Thyroid gland (tissue), 4 donors: ENCODE measurements at regions not wholly inside any gene's neighbourhood (a gene's known extent, or its start where the extent isn't known, plus 50 kb on each side); places are given as distances from the start of the nearest gene placed in this dataset.

Experiments used
- DNase-seq, 2 donors: peaks; one replicate each; pipeline ENCODE4 v3.0.0-alpha.2; 2019
- H3K27ac ChIP-seq, 3 donors: fragments of 200-600 bp; sonication (generic); 1 replicate in 2 of 3; 2 replicates in 1 of 3; pipeline ENCODE4 v1.5.1; 2016 to 2019; ENCODE audit warnings: mild to moderate bottlenecking in 1 of 3, moderate library complexity in 1 of 3
- H3K27me3 ChIP-seq: fragments of 200-600 bp; sonication (generic); one replicate; pipeline ENCODE4 v1.5.1; 2019
- H3K36me3 ChIP-seq, 2 donors: fragments of 200-600 bp; sonication (generic); one replicate each; pipeline ENCODE4 v1.5.1; 2016 to 2019
- H3K4me1 ChIP-seq, 2 donors: fragments of 200-600 bp; sonication (generic); one replicate each; pipeline ENCODE4 v1.5.1; 2017 to 2019
- H3K4me3 ChIP-seq, 3 donors: fragments of 200-600 bp; sonication (generic); replicated peaks in 1 of 3; 1 replicate in 2 of 3; 2 replicates in 1 of 3; pipeline ENCODE4 v1.5.1; 2016; ENCODE audit warnings: mild to moderate bottlenecking in 1 of 3
- H3K9me3 ChIP-seq: fragments of 200-600 bp; sonication (generic); one replicate; pipeline ENCODE4 v1.5.1; 2017
- POLR2A ChIP-seq, 2 donors: fragments of 450-650 bp; IDR thresholded peaks; one replicate each; pipeline ENCODE4 v1.6.1; 2017; ENCODE audit warnings: antibody characterized with exemption in 2 of 2, mild to moderate bottlenecking in 2 of 2, moderate library complexity in 1 of 2
- WGBS, 2 donors: methylation state at CpG; one replicate each; pipeline ENCODE4 v1.1.5; 2017; 5-methylcytosine and 5-hydroxymethylcytosine counted together
- intact Hi-C: fragments of 100-400 bp; cut with DNase I; formaldehyde crosslinking; loops from one replicate; pipeline ENCODE4 v1.15.1; 2023
- TF ChIP-seq, protein P1 (sequence below), 6 experiments: fragments of 200-600 bp in 3 of 6; fragments of 450-650 bp in 3 of 6; sonication (generic) in 3 of 6; IDR thresholded peaks; one replicate each; pipeline ENCODE4 v1.5.1; 2016 to 2019; ENCODE audit warnings: antibody characterized with exemption in 6 of 6, mild to moderate bottlenecking in 2 of 6, inconsistent platforms in 1 of 6, moderate library complexity in 1 of 6

DNA sequence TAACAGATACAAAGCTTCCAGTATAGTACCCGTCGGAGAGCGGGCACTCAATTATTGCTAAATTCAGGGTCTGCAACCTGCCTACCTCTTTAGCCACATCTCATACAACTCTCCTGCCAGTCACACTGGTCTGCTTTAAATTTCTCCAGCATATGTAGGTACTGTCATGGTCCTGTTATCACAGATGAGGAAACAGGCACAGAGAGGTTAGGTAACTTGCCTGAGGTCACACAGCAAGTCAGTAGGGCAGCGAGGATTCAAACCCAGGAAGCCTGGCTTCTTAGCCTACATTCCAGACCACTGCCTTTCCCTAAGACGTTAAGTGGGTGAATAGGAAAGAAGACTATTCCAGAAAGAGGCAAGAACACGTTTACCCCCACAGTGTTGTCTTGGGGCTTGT is 186.0 kb upstream of the NFIB start:
- Histone ChIP-seq H3K4me1 (no peaks in the 10 kb centered on the region), H3K4me3 (no peak overlapping the region), H3K27ac (no peak overlapping the region), H3K36me3 (no peaks in the 10 kb centered on the region), H3K27me3 (no peaks in the 10 kb centered on the region), H3K9me3 (no peaks in the 10 kb centered on the region)
- DNase-seq: no peak
- TF ChIP-seq, protein P1, sequence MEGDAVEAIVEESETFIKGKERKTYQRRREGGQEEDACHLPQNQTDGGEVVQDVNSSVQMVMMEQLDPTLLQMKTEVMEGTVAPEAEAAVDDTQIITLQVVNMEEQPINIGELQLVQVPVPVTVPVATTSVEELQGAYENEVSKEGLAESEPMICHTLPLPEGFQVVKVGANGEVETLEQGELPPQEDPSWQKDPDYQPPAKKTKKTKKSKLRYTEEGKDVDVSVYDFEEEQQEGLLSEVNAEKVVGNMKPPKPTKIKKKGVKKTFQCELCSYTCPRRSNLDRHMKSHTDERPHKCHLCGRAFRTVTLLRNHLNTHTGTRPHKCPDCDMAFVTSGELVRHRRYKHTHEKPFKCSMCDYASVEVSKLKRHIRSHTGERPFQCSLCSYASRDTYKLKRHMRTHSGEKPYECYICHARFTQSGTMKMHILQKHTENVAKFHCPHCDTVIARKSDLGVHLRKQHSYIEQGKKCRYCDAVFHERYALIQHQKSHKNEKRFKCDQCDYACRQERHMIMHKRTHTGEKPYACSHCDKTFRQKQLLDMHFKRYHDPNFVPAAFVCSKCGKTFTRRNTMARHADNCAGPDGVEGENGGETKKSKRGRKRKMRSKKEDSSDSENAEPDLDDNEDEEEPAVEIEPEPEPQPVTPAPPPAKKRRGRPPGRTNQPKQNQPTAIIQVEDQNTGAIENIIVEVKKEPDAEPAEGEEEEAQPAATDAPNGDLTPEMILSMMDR (IDR thresholded peaks at IDR 0.05): no peak
- TF ChIP-seq POLR2A (IDR thresholded peaks at IDR 0.05): no peak
- WGBS, 2 donors: 89 to 95% methylated on average over 6 of the region's 6 CpGs
- intact Hi-C loops: no loop called here

DNA sequence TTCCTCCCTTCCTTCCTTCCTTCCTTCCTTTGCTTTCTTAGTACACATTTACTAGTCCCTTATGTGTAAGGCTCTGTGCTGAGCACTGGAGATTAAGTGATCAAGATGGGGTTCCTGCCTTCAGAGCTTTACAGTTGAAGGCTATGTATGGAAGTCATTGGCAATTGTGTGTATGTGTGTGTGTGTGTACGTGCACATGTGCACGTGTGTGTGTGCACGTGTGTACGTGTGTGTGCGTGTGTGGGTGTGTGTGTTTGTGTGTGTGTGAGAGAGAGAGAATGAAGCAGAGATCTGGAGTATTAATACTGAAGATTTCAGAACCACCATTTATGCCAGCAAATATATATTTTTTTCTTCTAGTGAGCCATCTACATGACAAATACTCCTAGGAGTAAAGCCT is 184.9 kb upstream of the NFIB start:
- Histone ChIP-seq H3K9me3 (no peaks in the 10 kb centered on the region), H3K27ac (no peak overlapping the region), H3K36me3 (no peaks in the 10 kb centered on the region), H3K4me3 (no peak overlapping the region), H3K27me3 (no peaks in the 10 kb centered on the region), H3K4me1 (no peaks in the 10 kb centered on the region)
- intact Hi-C loops: no loop called here
- no peak for DNase-seq
- no peak for TF ChIP-seq POLR2A (IDR thresholded peaks at IDR 0.05)
- TF ChIP-seq, protein P1 (IDR thresholded peaks at IDR 0.05): no peak
- WGBS, 2 donors: 91 to 92% methylated on average over 5 of the region's 5 CpGs

DNA sequence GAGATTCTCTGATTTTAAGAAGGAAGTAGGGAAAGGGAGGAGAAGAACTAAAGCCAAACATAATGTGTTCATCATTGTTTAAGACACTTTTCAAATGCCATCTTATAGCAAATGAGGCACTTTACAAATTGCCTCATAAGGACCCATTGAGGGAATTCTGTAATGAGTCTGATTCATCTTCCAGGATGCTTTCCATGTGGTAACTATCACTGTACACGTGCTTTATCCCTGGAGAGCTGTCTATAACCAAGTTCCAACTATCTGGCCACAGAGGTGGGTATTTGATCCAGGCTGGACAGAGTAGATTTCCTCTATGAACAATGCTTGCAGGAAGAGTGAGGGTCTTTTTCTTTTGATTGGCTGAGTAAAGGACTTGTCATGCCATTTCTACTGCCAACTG is 183.5 kb upstream of the NFIB start:
- DNase-seq: no peak
- 57 to 71% methylated on average over 1 of the region's 1 CpG for WGBS, 2 donors

DNA sequence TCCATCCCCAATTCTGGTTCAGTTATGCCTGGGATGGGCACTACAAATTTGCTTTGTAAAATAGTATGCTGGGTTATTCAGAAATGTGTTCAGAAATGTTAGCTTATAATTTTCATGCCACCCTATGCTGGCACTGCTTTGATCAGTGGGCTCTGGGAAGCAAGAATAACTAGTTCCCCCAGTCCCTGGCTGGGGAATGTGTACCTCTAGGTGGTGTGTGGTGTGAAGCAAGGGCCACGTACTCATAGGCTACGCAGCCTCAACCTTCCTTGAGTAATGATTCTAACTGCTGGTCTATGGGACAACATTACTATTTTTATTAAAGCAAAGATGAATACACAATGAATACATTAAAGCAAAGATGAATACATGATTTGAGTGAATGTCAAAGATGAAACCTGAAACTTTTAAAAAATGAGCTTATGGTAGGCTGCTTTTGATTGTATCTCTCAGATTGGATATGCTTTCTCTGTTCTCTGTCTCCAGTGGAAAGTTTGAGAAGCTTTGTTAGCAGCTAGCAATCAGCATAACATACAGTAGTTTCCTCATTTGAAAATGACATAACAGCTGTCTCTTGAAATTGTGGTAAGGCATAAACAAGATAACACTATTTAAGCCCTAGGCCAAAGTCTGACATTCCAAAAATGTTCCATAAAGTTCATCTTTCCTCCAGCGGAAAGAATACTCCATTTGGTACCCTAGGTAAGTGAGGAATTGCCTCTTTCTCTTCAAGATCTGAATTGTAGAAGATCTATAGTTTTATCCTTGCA is 174.7 kb upstream of the NFIB start:
- TF ChIP-seq POLR2A (IDR thresholded peaks at IDR 0.05): no peak
- TF ChIP-seq, protein P1 (IDR thresholded peaks at IDR 0.05): no peak
- Histone ChIP-seq H3K27me3 (no peaks in the 10 kb centered on the region), H3K4me1 (no peaks in the 10 kb centered on the region), H3K27ac (no peak overlapping the region), H3K36me3 (no peaks in the 10 kb centered on the region), H3K4me3 (no peak overlapping the region), H3K9me3 (no peaks in the 10 kb centered on the region)
- DNase-seq: no peak
- WGBS, 2 donors: 93 to 96% methylated on average over 3 of the region's 3 CpGs
- intact Hi-C loops: loop anchor here (10.0 kb wide), 1 partner anchor 56 kb away; no protein-coding TSS in a partner anchor

More for the DNA sequence above, 183.5 kb upstream of the NFIB start:
- H3K9me3 ChIP-seq: no peaks in the 10 kb centered on the region
- TF ChIP-seq, protein P1 (IDR thresholded peaks at IDR 0.05): no peak
- no peak for TF ChIP-seq POLR2A (IDR thresholded peaks at IDR 0.05)
- intact Hi-C loops: no loop called here
- no peaks in the 10 kb centered on the region for H3K27me3 ChIP-seq
- H3K4me1 ChIP-seq: no peaks in the 10 kb centered on the region
- H3K4me3 ChIP-seq: no peak overlapping the region
- no peaks in the 10 kb centered on the region for H3K36me3 ChIP-seq
- H3K27ac ChIP-seq: no peak overlapping the region

DNA sequence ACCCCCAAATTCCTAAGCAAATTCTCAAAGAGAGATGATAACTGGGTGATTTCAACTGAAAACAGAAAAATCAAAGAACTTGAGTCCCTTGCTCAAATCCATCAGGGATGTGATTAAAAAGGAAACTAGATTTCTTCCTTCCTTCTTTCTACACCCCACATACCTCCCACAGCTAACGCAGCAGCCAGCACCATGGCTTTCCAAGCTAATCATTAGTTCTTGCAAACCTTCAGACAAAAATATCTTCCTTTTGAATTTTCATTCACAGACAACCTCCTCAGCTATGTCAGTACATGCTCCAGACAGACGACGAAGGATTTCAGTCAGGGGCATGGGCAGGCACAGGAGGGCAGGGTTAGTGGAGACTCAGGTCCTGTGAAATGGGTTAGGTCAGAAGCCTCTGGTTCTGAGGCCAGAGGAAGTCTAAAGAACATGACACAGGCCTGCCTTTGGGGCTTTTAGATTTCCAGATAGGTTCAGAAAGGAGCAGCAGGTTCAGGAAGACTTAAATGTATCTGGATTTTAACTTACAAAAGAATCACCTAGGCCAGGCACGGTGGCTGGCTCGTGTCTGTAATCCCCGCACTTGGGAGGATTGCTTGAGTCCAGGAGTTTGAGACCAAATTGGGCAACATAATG is 173.7 kb upstream of the NFIB start:
- TF ChIP-seq, protein P1 (IDR thresholded peaks at IDR 0.05): no peak
- TF ChIP-seq POLR2A (IDR thresholded peaks at IDR 0.05): no peak
- H3K27ac ChIP-seq: no peak overlapping the region
- H3K4me3 ChIP-seq: no peak overlapping the region

More for the DNA sequence above, 173.7 kb upstream of the NFIB start:
- intact Hi-C loops: loop anchor here (10.0 kb wide), 1 partner anchor 57 kb away; no protein-coding TSS in a partner anchor
- WGBS, 2 donors: 89 to 92% methylated on average over 6 of the region's 6 CpGs
- Histone ChIP-seq H3K4me1 (no peaks in the 10 kb centered on the region), H3K36me3 (no peaks in the 10 kb centered on the region), H3K27me3 (no peaks in the 10 kb centered on the region), H3K9me3 (no peaks in the 10 kb centered on the region)
- DNase-seq: no peak
